OCI-LY7 (cell line): ENCODE measurements at regions not wholly inside any gene's neighbourhood (a gene's known extent, or its start where the extent isn't known, plus 50 kb on each side); places are given as distances from the start of the nearest gene placed in this dataset.
"Not testable (repeated sequence)": the region's sequence is repeated elsewhere in the genome, so short reads cannot be mapped to it uniquely, and the experiment has no call there.

Source experiments
- BruUV-seq: library from RNA; stranded (reverse); fragments of 400-500 nt; replicated peaks from 2 replicates; lab custom pipeline; 2021; lab: Mats Ljungman, UMichigan
- CTCF ChIA-PET: fragments of 300-600 bp; sonication (Branson Sonifier 250); formaldehyde crosslinking; loops from one replicate; lab custom pipeline; 2022; ENCODE audit warnings: antibody characterized with exemption; ENCODE audit not compliant: unreplicated experiment; lab: Charles Lee
- POLR2A ChIA-PET: fragments of 300-600 bp; sonication (Branson Sonifier 250); formaldehyde crosslinking; loops from one replicate; lab custom pipeline; 2022; ENCODE audit warnings: antibody characterized with exemption; lab: Charles Lee
- DNase-seq: peaks from one replicate; pipeline ENCODE4 v3.0.0-alpha.2; 2015; ENCODE audit warnings: low spot score
- H2AFZ ChIP-seq: fragments of 200-600 bp; sonication (generic), shearing (Covaris generic); 2 replicates; pipeline ENCODE4 v1.6.1; 2014; ENCODE audit warnings: mild to moderate bottlenecking, antibody characterized with exemption, low read length, moderate library complexity
- H3K27ac ChIP-seq: fragments of 200-600 bp; sonication (generic); 2 replicates; pipeline ENCODE4 v1.5.1; 2014; ENCODE audit warnings: mixed run types, low read depth, mild to moderate bottlenecking, moderate library complexity, low read length, inconsistent platforms; ENCODE audit not compliant: poor library complexity, severe bottlenecking
- H3K36me3 ChIP-seq: fragments of 200-600 bp; sonication (generic); 2 replicates; pipeline ENCODE4 v1.6.1; 2014; ENCODE audit warnings: mild to moderate bottlenecking, antibody characterized with exemption, low read length, moderate library complexity, mixed read lengths; ENCODE audit not compliant: insufficient read depth
- H3K4me1 ChIP-seq: fragments of 200-600 bp; sonication (generic); 2 replicates; pipeline ENCODE4 v1.5.1; 2014; ENCODE audit warnings: mild to moderate bottlenecking, low read length; ENCODE audit not compliant: insufficient read depth, poor library complexity, severe bottlenecking
- H3K4me2 ChIP-seq: fragments of 200-600 bp; sonication (generic); 2 replicates; pipeline ENCODE4 v1.6.1; 2014; ENCODE audit warnings: mild to moderate bottlenecking, low read length
- H3K4me3 ChIP-seq: fragments of 200-600 bp; sonication (generic); 2 replicates; pipeline ENCODE4 v1.5.1; 2014; ENCODE audit warnings: mild to moderate bottlenecking, low read depth, low read length; ENCODE audit not compliant: poor library complexity, severe bottlenecking
- H3K79me2 ChIP-seq: fragments of 200-600 bp; sonication (generic); 2 replicates; pipeline ENCODE4 v1.6.1; 2016; ENCODE audit warnings: low read depth, mild to moderate bottlenecking, low read length, moderate library complexity, mixed read lengths; ENCODE audit not compliant: insufficient read depth
- H3K9me2 ChIP-seq: fragments of 200-600 bp; sonication (generic); 2 replicates; pipeline ENCODE4 v1.6.1; 2016; ENCODE audit warnings: mild to moderate bottlenecking, low read length, mixed read lengths; ENCODE audit not compliant: insufficient read depth
- H3K9me3 ChIP-seq: fragments of 200-600 bp; sonication (generic); 2 replicates; pipeline ENCODE4 v1.6.1; 2014; ENCODE audit warnings: mild to moderate bottlenecking, mixed run types, low read length, mixed read lengths
- H4K20me1 ChIP-seq: fragments of 200-600 bp; sonication (generic); 2 replicates; pipeline ENCODE4 v1.6.1; 2014; ENCODE audit warnings: mild to moderate bottlenecking, antibody characterized with exemption, low read length, moderate library complexity, mixed read lengths; ENCODE audit not compliant: insufficient read depth
- intact Hi-C: fragments of 100-400 bp; cut with micrococcal nuclease; formaldehyde crosslinking; loops from one replicate; pipeline ENCODE4 v1.10.0; 2022; ENCODE audit not compliant: unreplicated experiment

DNA sequence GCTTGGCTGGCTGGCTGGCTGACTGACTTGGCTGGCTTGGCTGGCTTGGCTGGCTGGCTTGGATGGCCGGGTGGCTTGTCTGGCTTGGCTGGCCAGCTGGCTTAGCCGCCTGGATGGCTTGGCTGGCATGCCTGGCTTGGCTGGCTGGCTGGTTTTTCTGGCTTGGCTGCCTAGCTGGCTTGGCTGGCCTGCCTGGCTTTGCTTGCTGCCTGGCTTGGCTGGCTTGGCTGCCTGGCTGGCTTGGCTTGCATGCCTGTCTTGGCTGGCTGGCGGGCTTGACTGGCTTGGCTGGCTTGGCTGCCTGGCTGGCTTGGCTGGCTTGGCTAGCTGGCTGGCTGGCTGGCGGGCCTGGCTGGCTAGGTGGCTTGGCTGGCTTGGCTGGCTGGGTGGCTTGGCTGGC lies 2830.5 kb downstream of the RPIA start:
- H3K36me3 ChIP-seq, DNase-seq, H3K4me2 ChIP-seq, BruUV-seq, H4K20me1 ChIP-seq, intact Hi-C loops, H3K4me3 ChIP-seq, POLR2A ChIA-PET, H3K9me2 ChIP-seq, H3K79me2 ChIP-seq, H3K4me1 ChIP-seq, H3K9me3 ChIP-seq, H2AFZ ChIP-seq, CTCF ChIA-PET, H3K27ac ChIP-seq: not testable (repeated sequence)

DNA sequence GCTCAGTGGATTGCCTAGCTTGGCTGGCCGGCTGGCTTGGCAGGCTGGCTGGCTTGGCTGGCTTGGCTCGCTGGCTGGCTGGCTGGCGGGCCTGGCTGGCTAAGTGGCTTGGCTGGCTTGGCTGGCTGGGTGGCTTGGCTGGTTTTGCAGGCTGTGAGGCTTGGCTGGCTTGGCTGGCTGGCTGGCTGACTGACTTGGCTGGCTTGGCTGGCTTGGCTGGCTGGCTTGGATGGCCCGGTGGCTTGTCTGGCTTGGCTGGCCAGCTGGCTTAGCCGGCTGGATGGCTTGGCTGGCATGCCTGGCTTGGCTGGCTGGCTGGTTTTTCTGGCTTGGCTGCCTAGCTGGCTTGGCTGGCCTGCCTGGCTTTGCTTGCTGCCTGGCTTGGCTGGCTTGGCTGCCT lies 2831.4 kb downstream of the RPIA start:
- DNase-seq, H3K36me3 ChIP-seq, CTCF ChIA-PET, H4K20me1 ChIP-seq, H3K4me2 ChIP-seq, H3K4me1 ChIP-seq, H2AFZ ChIP-seq, H3K9me2 ChIP-seq, H3K27ac ChIP-seq, H3K4me3 ChIP-seq, H3K79me2 ChIP-seq, H3K9me3 ChIP-seq, intact Hi-C loops, POLR2A ChIA-PET, BruUV-seq: not testable (repeated sequence)

- H3K9me3 ChIP-seq, H2AFZ ChIP-seq, DNase-seq, H3K4me3 ChIP-seq, H3K27ac ChIP-seq, POLR2A ChIA-PET, CTCF ChIA-PET, H3K4me1 ChIP-seq, H3K36me3 ChIP-seq, H3K4me2 ChIP-seq, intact Hi-C loops, H4K20me1 ChIP-seq, BruUV-seq, H3K79me2 ChIP-seq, H3K9me2 ChIP-seq: not testable (repeated sequence)
Observed at GRCh38 chr2:91523751-91524150, 2832.3 kb downstream of the RPIA start.

DNA sequence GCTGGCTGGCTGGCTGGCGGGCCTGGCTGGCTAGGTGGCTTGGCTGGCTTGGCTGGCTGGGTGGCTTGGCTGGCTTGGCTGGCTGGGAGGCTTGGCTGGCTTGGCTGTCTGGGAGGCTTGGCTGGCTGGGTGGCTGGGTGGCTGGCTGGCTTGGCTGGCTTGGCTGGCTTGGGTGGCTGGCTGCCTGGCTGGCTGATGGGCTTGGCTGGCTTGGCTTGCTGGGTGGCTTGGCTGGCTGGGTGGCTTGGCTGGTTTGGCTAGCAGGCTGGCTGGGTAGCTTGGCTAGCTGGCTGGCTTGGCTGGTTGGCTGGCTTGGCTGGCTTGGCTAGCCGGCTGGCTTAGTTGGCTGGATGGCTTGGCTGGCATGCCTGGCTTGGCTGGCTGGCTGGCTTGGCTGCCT lies 2834.1 kb downstream of the RPIA start:
- H3K9me2 ChIP-seq, CTCF ChIA-PET, H2AFZ ChIP-seq, H3K4me1 ChIP-seq, DNase-seq, H3K79me2 ChIP-seq, intact Hi-C loops, POLR2A ChIA-PET, H4K20me1 ChIP-seq, BruUV-seq, H3K4me2 ChIP-seq, H3K27ac ChIP-seq, H3K36me3 ChIP-seq, H3K4me3 ChIP-seq, H3K9me3 ChIP-seq: not testable (repeated sequence)

DNA sequence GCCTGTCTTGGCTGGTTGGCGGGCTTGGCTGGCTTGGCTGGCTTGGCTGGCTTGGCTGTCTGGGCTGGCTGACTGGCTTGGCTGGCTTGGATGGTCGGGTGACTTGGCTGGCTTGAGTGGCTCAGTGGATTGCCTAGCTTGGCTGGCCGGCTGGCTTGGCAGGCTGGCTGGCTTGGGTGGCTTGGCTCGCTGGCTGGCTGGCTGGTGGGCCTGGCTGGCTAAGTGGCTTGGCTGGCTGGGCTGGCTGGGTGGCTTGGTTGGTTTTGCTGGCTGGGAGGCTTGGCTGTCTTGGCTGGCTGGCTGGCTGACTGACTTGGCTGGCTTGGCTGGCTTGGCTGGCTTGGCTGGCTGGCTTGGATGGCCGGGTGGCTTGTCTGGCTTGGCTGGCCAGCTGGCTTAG lies 2834.6 kb downstream of the RPIA start:
- BruUV-seq, CTCF ChIA-PET, H3K4me1 ChIP-seq, H3K4me2 ChIP-seq, DNase-seq, POLR2A ChIA-PET, H3K27ac ChIP-seq, H2AFZ ChIP-seq, intact Hi-C loops, H3K9me2 ChIP-seq, H3K4me3 ChIP-seq, H3K9me3 ChIP-seq, H3K36me3 ChIP-seq, H3K79me2 ChIP-seq, H4K20me1 ChIP-seq: not testable (repeated sequence)

- H4K20me1 ChIP-seq, H3K36me3 ChIP-seq, H3K79me2 ChIP-seq, H3K4me2 ChIP-seq, H3K9me3 ChIP-seq, H3K9me2 ChIP-seq, CTCF ChIA-PET, intact Hi-C loops, DNase-seq, H3K4me3 ChIP-seq, H3K27ac ChIP-seq, H2AFZ ChIP-seq, H3K4me1 ChIP-seq, BruUV-seq: not testable (repeated sequence)
- POLR2A ChIA-PET, result interaction anchor here (0.7 kb wide), 1 partner anchor 82 kb away, joined by 3 read pairs; no protein-coding TSS in a partner anchor
Observed at GRCh38 chr2:91527056-91527455, 2835.6 kb downstream of the RPIA start.
